Duodenal mucosa (tissue), 2 donors: ENCODE measurements at regions not wholly inside any gene's neighbourhood (a gene's known extent, or its start where the extent isn't known, plus 50 kb on each side); places are given as distances from the start of the nearest gene placed in this dataset.

Source experiments
- H3K27ac ChIP-seq: one replicate; pipeline ENCODE4 v1.7.0; 2013; ENCODE audit warnings: low read depth, low read length
- H3K27me3 ChIP-seq, 2 donors: one replicate each; pipeline ENCODE4 v1.7.0; 2013; ENCODE audit warnings: low read length in 2 of 2, control low read depth in 1 of 2; ENCODE audit not compliant: insufficient read depth in 2 of 2, control insufficient read depth in 1 of 2
- H3K36me3 ChIP-seq, 2 donors: one replicate each; pipeline ENCODE4 v1.7.0; 2013; ENCODE audit warnings: low read length in 2 of 2, control low read depth in 1 of 2; ENCODE audit not compliant: insufficient read depth in 2 of 2, control insufficient read depth in 1 of 2
- H3K4me1 ChIP-seq, 2 donors: one replicate each; pipeline ENCODE4 v1.7.0; 2013; ENCODE audit warnings: low read length in 2 of 2, control low read depth in 1 of 2; ENCODE audit not compliant: insufficient read depth in 2 of 2, control insufficient read depth in 1 of 2
- H3K4me3 ChIP-seq, 2 donors: one replicate each; pipeline ENCODE4 v1.7.0; 2013; ENCODE audit warnings: low read length in 2 of 2, low read depth in 1 of 2
- H3K9ac ChIP-seq, 2 donors: one replicate each; pipeline ENCODE4 v1.7.0; 2013; ENCODE audit warnings: low read length in 2 of 2, low read depth in 1 of 2
- H3K9me3 ChIP-seq, 2 donors: one replicate each; pipeline ENCODE4 v1.7.0; 2013; ENCODE audit warnings: low read length in 2 of 2, control low read depth in 1 of 2; ENCODE audit not compliant: control insufficient read depth in 1 of 2

DNA sequence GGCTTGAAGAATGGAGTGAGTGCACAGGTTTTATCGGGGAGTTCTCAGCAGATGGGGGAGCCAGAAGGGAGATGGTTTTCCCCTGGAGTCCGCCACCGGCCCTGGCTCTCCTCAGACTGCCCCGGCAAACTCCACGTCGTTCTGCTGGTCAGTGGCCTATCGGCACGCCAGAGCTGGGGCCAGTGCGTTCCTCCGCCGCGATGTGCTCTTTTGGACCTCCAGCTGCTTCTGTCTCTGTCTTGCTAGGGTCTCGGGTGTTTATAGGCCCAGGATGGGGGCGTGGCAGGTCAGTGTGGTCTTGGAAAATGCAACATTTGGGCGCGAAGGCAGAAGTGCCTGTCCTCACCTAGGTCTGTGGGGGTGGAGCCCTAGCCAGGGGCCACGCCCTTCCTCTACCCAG is 53.0 kb upstream of the ADTRP start:
- H3K27ac ChIP-seq: no peak overlapping the region
- H3K4me1 ChIP-seq: peaks cover 0 to 4% of the 10 kb centered on the region in 2 donors
- H3K36me3 ChIP-seq: no peaks in the 10 kb centered on the region
- no peak overlapping the region for H3K9ac ChIP-seq
- no peak overlapping the region for H3K4me3 ChIP-seq
- no peaks in the 10 kb centered on the region for H3K27me3 ChIP-seq
- H3K9me3 ChIP-seq: no peaks in the 10 kb centered on the region

DNA sequence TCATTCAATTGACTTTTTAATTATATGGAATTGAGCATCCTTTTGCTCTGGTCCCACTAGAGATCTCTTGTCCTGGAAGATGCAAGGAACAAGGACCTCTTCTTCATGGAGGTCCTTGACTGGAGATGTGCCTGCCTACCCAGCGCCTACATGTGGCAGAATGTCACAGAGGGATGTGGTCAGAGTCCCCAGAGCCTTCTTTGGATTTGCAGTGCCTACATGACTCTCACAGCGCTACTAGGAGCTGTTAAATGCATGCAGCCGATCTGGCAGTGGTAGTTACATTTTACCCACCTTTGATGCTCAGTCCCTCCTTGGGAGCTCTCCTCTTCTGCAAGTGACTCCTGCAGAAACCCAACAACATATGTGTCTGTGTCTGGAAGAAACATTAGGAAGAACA is 51.9 kb upstream of the ADTRP start:
- H3K9ac ChIP-seq: no peak overlapping the region
- no peak overlapping the region for H3K27ac ChIP-seq
- H3K36me3 ChIP-seq: no peaks in the 10 kb centered on the region
- H3K27me3 ChIP-seq: no peaks in the 10 kb centered on the region
- no peaks in the 10 kb centered on the region for H3K9me3 ChIP-seq
- no peak overlapping the region for H3K4me3 ChIP-seq
- H3K4me1 ChIP-seq: peaks cover 0 to 4% of the 10 kb centered on the region in 2 donors

DNA sequence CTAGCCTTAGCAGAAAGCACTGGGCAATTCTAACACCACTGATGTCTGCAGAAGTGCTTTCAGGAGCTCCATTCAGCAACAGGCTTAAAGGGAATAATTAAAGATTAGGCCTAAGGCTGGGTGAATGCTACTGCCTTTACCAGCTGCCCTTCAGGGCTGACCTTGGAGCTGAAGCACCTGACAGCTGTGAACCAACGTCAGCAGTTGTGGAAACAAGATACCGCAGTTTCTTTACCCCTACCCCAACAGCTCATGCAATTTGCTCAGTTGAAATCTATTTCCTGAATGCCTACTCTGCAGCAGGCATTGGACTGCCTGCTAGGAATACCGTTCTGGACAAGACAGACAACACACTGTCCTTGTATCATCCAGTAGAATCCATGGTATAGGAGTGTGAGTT is 51.5 kb upstream of the ADTRP start:
- H3K36me3 ChIP-seq: no peaks in the 10 kb centered on the region
- no peaks in the 10 kb centered on the region for H3K9me3 ChIP-seq
- H3K27ac ChIP-seq: no peak overlapping the region
- H3K27me3 ChIP-seq: no peaks in the 10 kb centered on the region
- H3K9ac ChIP-seq: no peak overlapping the region
- peaks cover 0 to 4% of the 10 kb centered on the region in 2 donors for H3K4me1 ChIP-seq
- H3K4me3 ChIP-seq: no peak overlapping the region

DNA sequence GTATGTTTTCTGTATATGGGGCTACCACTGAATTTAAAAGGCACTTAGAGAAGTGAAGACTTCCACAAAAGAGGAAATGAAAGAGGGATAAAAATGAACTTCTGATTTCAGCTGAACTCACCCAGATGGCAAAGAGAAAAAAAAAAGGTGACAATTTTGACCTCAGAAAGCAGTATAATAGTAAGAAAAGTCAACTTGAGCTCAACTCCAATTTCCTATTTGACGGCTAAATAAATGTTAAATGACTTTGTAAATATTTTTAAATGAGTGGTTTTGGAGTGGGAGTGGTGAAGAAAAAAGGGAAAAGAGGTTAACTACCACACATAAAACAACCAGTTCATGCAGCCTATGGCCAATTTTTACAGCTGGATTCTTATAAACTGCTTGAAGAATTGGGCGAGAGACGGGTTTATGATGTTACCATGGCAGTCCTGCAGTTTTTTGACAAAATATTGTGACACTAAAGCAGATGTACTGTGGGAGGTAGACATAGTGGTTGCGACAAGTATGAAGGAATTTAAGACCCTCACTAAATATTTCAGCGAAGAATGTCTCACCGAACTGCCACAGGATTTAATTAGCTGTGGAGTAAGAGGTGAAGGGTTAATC is 49.8 kb upstream of the ADTRP start:
- Histone ChIP-seq H3K27ac (no peak overlapping the region), H3K9ac (no peak overlapping the region), H3K9me3 (no peaks in the 10 kb centered on the region), H3K36me3 (no peaks in the 10 kb centered on the region), H3K27me3 (no peaks in the 10 kb centered on the region), H3K4me3 (no peak overlapping the region), H3K4me1 (peaks cover 0 to 4% of the 10 kb centered on the region in 2 donors)
